Endothelial cell of umbilical vein (primary cell): ENCODE measurements at regions not wholly inside any gene's neighbourhood (a gene's known extent, or its start where the extent isn't known, plus 50 kb on each side); places are given as distances from the start of the nearest gene placed in this dataset.

Source experiments
- BruUV-seq: library from RNA; stranded (reverse); fragments of 400-500 nt; replicated peaks from 2 replicates; lab custom pipeline; 2021; lab: Mats Ljungman, UMichigan
- CTCF ChIA-PET: fragments of 300-600, 350-600 bp; sonication (Branson Sonifier 250); formaldehyde crosslinking; loops from one replicate; lab custom pipeline; 2021; ENCODE audit warnings: antibody characterized with exemption, inconsistent platforms; lab: Charles Lee
- POLR2A ChIA-PET: fragments of 300-600, 350-600 bp; sonication (Branson Sonifier 250); formaldehyde crosslinking; loops from one replicate; lab custom pipeline; 2021; ENCODE audit warnings: antibody characterized with exemption, inconsistent platforms; lab: Charles Lee
- DNase-seq: peaks from one replicate; pipeline ENCODE4 v3.0.0-alpha.2; 2011; ENCODE audit warnings: low read depth, low spot score
- FAIRE-seq: peaks from 2 replicates; lab custom pipeline; 2011; peaks lifted over from hg19 to GRCh38; lab: Jason Lieb, UNC
- H2AFZ ChIP-seq: 2 replicates; pipeline ENCODE4 v1.6.0; 2012; ENCODE audit warnings: low read depth, low read length, control low read depth, inconsistent platforms
- H3K27ac ChIP-seq: 2 replicates; pipeline ENCODE4 v1.5.1; 2011; ENCODE audit warnings: low read depth, mild to moderate bottlenecking, control low read depth, low read length, moderate library complexity; ENCODE audit not compliant: insufficient read depth
- H3K27me3 ChIP-seq, 2 experiments: 2 replicates each; pipeline versions ENCODE4 v1.6.0 to v1.6.1; 2011; ENCODE audit warnings: low read length in 2 of 2, mixed read lengths in 1 of 2; ENCODE audit not compliant: control insufficient read depth in 2 of 2, insufficient read depth in 2 of 2
- H3K36me3 ChIP-seq, 2 experiments: 2 replicates in 1 of 2; 3 replicates in 1 of 2; pipeline ENCODE4 v1.5.1; 2011; ENCODE audit warnings: low read length in 2 of 2, mild to moderate bottlenecking in 1 of 2, moderate library complexity in 1 of 2; ENCODE audit not compliant: control insufficient read depth in 2 of 2, insufficient read depth in 2 of 2; ENCODE audit errors: extremely low read depth in 1 of 2
- H3K4me1 ChIP-seq: 3 replicates; pipeline ENCODE4 v1.5.1; 2011; ENCODE audit warnings: mild to moderate bottlenecking, low read length; ENCODE audit not compliant: control insufficient read depth, insufficient read depth; ENCODE audit errors: extremely low read depth
- H3K4me2 ChIP-seq: 2 replicates; pipeline ENCODE4 v1.6.1; 2011; ENCODE audit warnings: low read length, control low read depth, mixed read lengths; ENCODE audit not compliant: insufficient read depth
- H3K4me3 ChIP-seq, 3 experiments: fragments of 200-600 bp in 1 of 3; sonication (generic), shearing (Covaris generic) in 1 of 3; replicated peaks in 1 of 3; 2 replicates each; pipeline ENCODE4 v1.5.1; 2011 to 2016; ENCODE audit warnings: control low read depth in 3 of 3, low read length in 3 of 3, mild to moderate bottlenecking in 2 of 3, inconsistent platforms in 1 of 3, low read depth in 1 of 3, moderate library complexity in 1 of 3; ENCODE audit not compliant: insufficient read depth in 1 of 3
- H3K79me2 ChIP-seq: 2 replicates; pipeline ENCODE4 v1.6.0; 2012; ENCODE audit warnings: low read length, inconsistent platforms; ENCODE audit not compliant: control insufficient read depth, insufficient read depth
- H3K9ac ChIP-seq: replicated peaks from 2 replicates; pipeline ENCODE3; 2011; ENCODE audit warnings: low read length, control low read depth; ENCODE audit not compliant: insufficient read depth; ENCODE audit errors: extremely low read depth
- H3K9me1 ChIP-seq: replicated peaks from 3 replicates; pipeline ENCODE4 v1.6.0; 2011; ENCODE audit warnings: mild to moderate bottlenecking, low read length; ENCODE audit not compliant: control insufficient read depth, insufficient read depth; ENCODE audit errors: extremely low read depth
- H3K9me3 ChIP-seq: replicated peaks from 2 replicates; pipeline ENCODE4 v1.5.1; 2012; ENCODE audit warnings: low read length, inconsistent platforms; ENCODE audit not compliant: control insufficient read depth, insufficient read depth
- H4K20me1 ChIP-seq: replicated peaks from 2 replicates; pipeline ENCODE3; 2011; ENCODE audit warnings: mild to moderate bottlenecking, low read length; ENCODE audit not compliant: control insufficient read depth, insufficient read depth; ENCODE audit errors: extremely low read depth
- CTCF ChIP-seq, 2 donors: IDR thresholded peaks; 1 replicate in 1 of 2; 2 replicates in 1 of 2; pipeline ENCODE4 v1.5.1; 2011; ENCODE audit warnings: low read length in 2 of 2, mild to moderate bottlenecking in 2 of 2, moderate library complexity in 2 of 2, control low read depth in 1 of 2, inconsistent platforms in 1 of 2, low read depth in 1 of 2; ENCODE audit not compliant: insufficient read depth in 1 of 2; ENCODE audit errors: extremely low read depth in 1 of 2
- EZH2 ChIP-seq: IDR thresholded peaks from 2 replicates; pipeline ENCODE4 v1.6.1; 2012; ENCODE audit warnings: borderline replicate concordance, low read depth, mild to moderate bottlenecking, moderate library complexity, low read length, inconsistent platforms; ENCODE audit not compliant: severe bottlenecking
- GATA2 ChIP-seq: IDR thresholded peaks from 2 replicates; pipeline ENCODE4 v1.7.0; 2011; ENCODE audit warnings: low read depth, mild to moderate bottlenecking, moderate library complexity, mixed read lengths, low read length; ENCODE audit not compliant: insufficient read length, insufficient read depth
- MYC ChIP-seq: IDR thresholded peaks from one replicate; pipeline ENCODE4 v1.6.1; 2011; ENCODE audit warnings: mild to moderate bottlenecking, low read depth, low read length
- POLR2A ChIP-seq: IDR thresholded peaks from 2 replicates; pipeline ENCODE4 v1.6.1; 2012; ENCODE audit warnings: low read depth, mild to moderate bottlenecking, control low read depth, low read length
- POLR2AphosphoS5 ChIP-seq: IDR thresholded peaks from 2 replicates; pipeline ENCODE4 v1.6.1; 2012; ENCODE audit warnings: low read depth, mild to moderate bottlenecking, control low read depth, low read length, moderate library complexity; ENCODE audit not compliant: insufficient read depth
- dilution Hi-C: fragments of 300-500 bp; cut with MboI; formaldehyde crosslinking; loops from one replicate; pipeline ENCODE4 v1.15.0; 2019; ENCODE audit warnings: low sequenced_read_pairs; ENCODE audit not compliant: extremely low pct_ligation_motif_present
- intact Hi-C: fragments of 100-400 bp; cut with micrococcal nuclease; formaldehyde crosslinking; loops from one replicate; pipeline ENCODE4 v1.10.0; 2022
- TF ChIP-seq, protein P1 (sequence below): IDR thresholded peaks from 2 replicates; pipeline ENCODE4 v1.6.1; 2011; ENCODE audit not compliant: insufficient read depth, insufficient read length

GRCh38 chr2:231655488-231655887 is 52.8 kb upstream of the PTMA start:
- H4K20me1 ChIP-seq = no peaks in the 10 kb centered on the region
- H3K9me3 ChIP-seq = no peaks in the 10 kb centered on the region
- BruUV-seq = no TSS peak
- no peaks in the 10 kb centered on the region for H3K36me3 ChIP-seq
- no peaks in the 10 kb centered on the region for H3K4me1 ChIP-seq
- no peak overlapping the region for H2AFZ ChIP-seq
- H3K79me2 ChIP-seq = no peaks in the 10 kb centered on the region
- no peak for FAIRE-seq
- no peak overlapping the region for H3K27ac ChIP-seq
- TF ChIP-seq CTCF (IDR thresholded peaks at IDR 0.05; ENCODE audit: extremely low read depth in 1 of 2, insufficient read depth in 1 of 2, low read depth in 1 of 2, low read length in 2 of 2) (no peak), MYC (no peak), GATA2 (no peak), POLR2AphosphoS5 (no peak), EZH2 (no peak), POLR2A (no peak)
- TF ChIP-seq, protein P1, sequence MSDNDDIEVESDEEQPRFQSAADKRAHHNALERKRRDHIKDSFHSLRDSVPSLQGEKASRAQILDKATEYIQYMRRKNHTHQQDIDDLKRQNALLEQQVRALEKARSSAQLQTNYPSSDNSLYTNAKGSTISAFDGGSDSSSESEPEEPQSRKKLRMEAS = no peak
- no peak overlapping the region for H3K4me2 ChIP-seq
- no peak overlapping the region for H3K4me3 ChIP-seq
- H3K27me3 ChIP-seq = no peaks in the 10 kb centered on the region
- POLR2A ChIA-PET = no interaction called here
- CTCF ChIA-PET = interaction anchor here (1.1 to 3.2 kb wide), 8 partner anchors 13 to 60 kb away, joined by 3 to 14 read pairs (median 10); no protein-coding TSS in a partner anchor
- dilution Hi-C loops = no loop called here
- intact Hi-C loops = no loop called here
- no peak overlapping the region for H3K9ac ChIP-seq
- no peak for DNase-seq
- no peaks in the 10 kb centered on the region for H3K9me1 ChIP-seq
